Activated T-cell treated with anti-CD3 and anti-CD28 coated beads for 48 hours (primary cell): ENCODE measurements at regions not wholly inside any gene's neighbourhood (a gene's known extent, or its start where the extent isn't known, plus 50 kb on each side); places are given as distances from the start of the nearest gene placed in this dataset.

ENCODE experiments used
- DNase-seq: peaks from one replicate; pipeline ENCODE4 v3.0.0-alpha.2; 2020; ENCODE audit warnings: low read depth

- DNase-seq: no peak
These were observed 101.2 kb downstream of the CRPPA start for GRCh38 chr7:16320099-16320660.

- no peak for DNase-seq
These were observed 102.1 kb downstream of the CRPPA start for GRCh38 chr7:16318989-16319915.

GRCh38 chr7:16318463-16318862, 102.9 kb downstream of the CRPPA start:
- no peak for DNase-seq

- DNase-seq: no peak
These were observed 103.9 kb downstream of the CRPPA start for GRCh38 chr7:16317406-16317805.

- DNase-seq: no peak
These were observed 106.1 kb downstream of the CRPPA start for GRCh38 chr7:16315280-16315679.

- no peak for DNase-seq
These were observed 112.2 kb downstream of the CRPPA start for GRCh38 chr7:16309129-16309528.

GRCh38 chr7:16301291-16301690, 120.0 kb downstream of the CRPPA start:
- no peak for DNase-seq

GRCh38 chr7:16300361-16300895, 120.9 kb downstream of the CRPPA start:
- no peak for DNase-seq

GRCh38 chr7:16299853-16300252, 121.5 kb downstream of the CRPPA start:
- DNase-seq: no peak

- no peak for DNase-seq
These were observed 123.1 kb downstream of the CRPPA start for GRCh38 chr7:16298221-16298620.

GRCh38 chr7:16295558-16295957, 125.8 kb downstream of the CRPPA start:
- no peak for DNase-seq

- DNase-seq: no peak
These were observed 127.5 kb downstream of the CRPPA start for GRCh38 chr7:16293669-16294425.

GRCh38 chr7:16284581-16284980, 136.8 kb downstream of the CRPPA start:
- DNase-seq: no peak

- DNase-seq: no peak
These were observed 143.1 kb downstream of the CRPPA start for GRCh38 chr7:16278167-16278787.

- no peak for DNase-seq
These were observed 149.2 kb downstream of the CRPPA start for GRCh38 chr7:16271990-16272665.

GRCh38 chr7:16271355-16271915, 149.9 kb downstream of the CRPPA start:
- DNase-seq: no peak

- no peak for DNase-seq
These were observed 150.5 kb downstream of the CRPPA start for GRCh38 chr7:16270844-16271243.

- DNase-seq: no peak
These were observed 152.2 kb downstream of the CRPPA start for GRCh38 chr7:16268821-16269768.

- no peak for DNase-seq
These were observed 153.2 kb downstream of the CRPPA start for GRCh38 chr7:16267953-16268820.
